Calu3 (cell line): ENCODE measurements at regions not wholly inside any gene's neighbourhood (a gene's known extent, or its start where the extent isn't known, plus 50 kb on each side); places are given as distances from the start of the nearest gene placed in this dataset.

ENCODE experiments used
- BruUV-seq: library from RNA; stranded (reverse); fragments of 400-500 nt; replicated peaks from 2 replicates; lab custom pipeline; 2021; lab: Mats Ljungman, UMichigan
- CTCF ChIA-PET: fragments of 300-600 bp; sonication (Branson Sonifier 250); formaldehyde crosslinking; loops from one replicate; lab custom pipeline; 2022; ENCODE audit warnings: antibody characterized with exemption; lab: Charles Lee
- DNase-seq: peaks from one replicate; pipeline ENCODE4 v3.0.0; 2022
- H3K27ac Mint-ChIP-seq: one replicate; pipeline ENCODE4 v1.8.0; 2022; ENCODE audit warnings: mixed read lengths; ENCODE audit not compliant: unreplicated experiment
- H3K27me3 Mint-ChIP-seq: one replicate; pipeline ENCODE4 v1.8.0; 2022; ENCODE audit warnings: mixed read lengths; ENCODE audit not compliant: unreplicated experiment
- H3K36me3 Mint-ChIP-seq: one replicate; pipeline ENCODE4 v1.8.0; 2022; ENCODE audit warnings: mild to moderate bottlenecking, moderate library complexity, mixed read lengths; ENCODE audit not compliant: insufficient read depth, unreplicated experiment
- H3K4me1 Mint-ChIP-seq: one replicate; pipeline ENCODE4 v1.8.0; 2022; ENCODE audit warnings: mild to moderate bottlenecking, low read depth, mixed read lengths; ENCODE audit not compliant: unreplicated experiment
- H3K4me3 Mint-ChIP-seq: one replicate; pipeline ENCODE4 v1.8.0; 2022; ENCODE audit warnings: mild to moderate bottlenecking, low read depth, moderate library complexity, mixed read lengths; ENCODE audit not compliant: unreplicated experiment
- H3K9me3 Mint-ChIP-seq: one replicate; pipeline ENCODE4 v1.8.0; 2022; ENCODE audit warnings: low read depth, mixed read lengths; ENCODE audit not compliant: unreplicated experiment
- CTCF ChIP-seq: fragments of 200-600 bp; IDR thresholded peaks from one replicate; pipeline ENCODE4 v1.8.0; 2022; ENCODE audit warnings: antibody characterized with exemption; ENCODE audit not compliant: unreplicated experiment
- intact Hi-C: fragments of 100-400 bp; cut with micrococcal nuclease; formaldehyde crosslinking; loops from one replicate; pipeline ENCODE4 v1.10.0; 2022; ENCODE audit not compliant: unreplicated experiment

GRCh38 chr17:33987162-33987561 is 267.9 kb upstream of the CCL2 start:
- no TSS peak for BruUV-seq
- no peak for TF ChIP-seq CTCF
- DNase-seq, result no peak
- H3K27me3 Mint-ChIP-seq, result peaks cover 24% of the 10 kb centered on the region
- H3K36me3 Mint-ChIP-seq, result no peaks in the 10 kb centered on the region
- intact Hi-C loops, result no loop called here
- no peak overlapping the region for H3K27ac Mint-ChIP-seq
- H3K4me1 Mint-ChIP-seq, result no peaks in the 10 kb centered on the region
- H3K9me3 Mint-ChIP-seq, result peaks cover 2% of the 10 kb centered on the region
- no peak overlapping the region for H3K4me3 Mint-ChIP-seq
- CTCF ChIA-PET, result interaction anchor here (0.5 kb wide), 1 partner anchor 205 kb away, joined by 5 read pairs; no protein-coding TSS in a partner anchor

GRCh38 chr17:33989361-33990148 is 265.5 kb upstream of the CCL2 start:
- Mint-ChIP-seq H3K27ac (no peak overlapping the region), H3K9me3 (peaks cover 2% of the 10 kb centered on the region), H3K4me3 (no peak overlapping the region), H3K36me3 (no peaks in the 10 kb centered on the region), H3K4me1 (no peaks in the 10 kb centered on the region), H3K27me3 (peaks cover 24% of the 10 kb centered on the region)
- TF ChIP-seq CTCF, result no peak
- intact Hi-C loops, result no loop called here
- BruUV-seq, result no TSS peak
- DNase-seq, result no peak
- CTCF ChIA-PET, result no interaction called here

- Mint-ChIP-seq H3K9me3 (peaks cover 2% of the 10 kb centered on the region), H3K36me3 (no peaks in the 10 kb centered on the region), H3K4me1 (no peaks in the 10 kb centered on the region), H3K27ac (no peak overlapping the region), H3K4me3 (no peak overlapping the region), H3K27me3 (peaks cover 24% of the 10 kb centered on the region)
- no TSS peak for BruUV-seq
- intact Hi-C loops, result no loop called here
- DNase-seq, result no peak
- TF ChIP-seq CTCF, result no peak
- CTCF ChIA-PET, result no interaction called here
Observed at GRCh38 chr17:33990943-33991706, 264.0 kb upstream of the CCL2 start.

- intact Hi-C loops, result no loop called here
- Mint-ChIP-seq H3K9me3 (peaks cover 2% of the 10 kb centered on the region), H3K4me3 (no peak overlapping the region), H3K4me1 (no peaks in the 10 kb centered on the region), H3K27ac (no peak overlapping the region), H3K36me3 (no peaks in the 10 kb centered on the region), H3K27me3 (peaks cover 24% of the 10 kb centered on the region)
- no peak for DNase-seq
- BruUV-seq, result no TSS peak
- CTCF ChIA-PET, result no interaction called here
- no peak for TF ChIP-seq CTCF
Observed at GRCh38 chr17:33992113-33992512, 263.0 kb upstream of the CCL2 start.
